ENCODE measurements at regions not wholly inside any gene's neighbourhood (a gene's known extent, or its start where the extent isn't known, plus 50 kb on each side); places are given as distances from the start of the nearest gene placed in this dataset.

DNA sequence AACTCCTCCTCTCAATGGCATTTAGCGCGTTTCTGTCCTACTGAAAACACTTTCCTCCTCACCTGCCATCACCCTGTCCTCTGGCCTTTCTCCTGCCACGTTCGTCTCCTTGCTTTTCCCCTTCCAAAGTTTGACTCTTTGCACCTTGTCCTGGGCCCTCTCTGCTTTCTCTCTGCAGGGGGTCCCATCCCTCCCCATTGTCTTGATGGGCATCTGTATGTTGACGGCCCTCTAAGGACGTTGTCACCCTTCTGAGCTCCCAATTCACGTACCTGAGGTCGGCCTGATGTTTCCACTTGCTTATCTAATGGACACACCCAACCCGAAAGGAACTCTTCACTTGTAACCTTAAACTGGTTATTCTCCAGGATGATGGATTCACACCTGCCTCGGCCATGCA lies 170.4 kb downstream of the WSCD1 start:
- DNase-seq (ENCODE audit: low spot score), result no peak
- H3K4me3 Mint-ChIP-seq (ENCODE audit: unreplicated experiment), result no peak overlapping the region
- H3K4me1 Mint-ChIP-seq (ENCODE audit: low read depth), result peaks cover 4% of the 10 kb centered on the region
- no peak overlapping the region for H3K27ac Mint-ChIP-seq (ENCODE audit: unreplicated experiment)
- TF ChIP-seq, protein P1, sequence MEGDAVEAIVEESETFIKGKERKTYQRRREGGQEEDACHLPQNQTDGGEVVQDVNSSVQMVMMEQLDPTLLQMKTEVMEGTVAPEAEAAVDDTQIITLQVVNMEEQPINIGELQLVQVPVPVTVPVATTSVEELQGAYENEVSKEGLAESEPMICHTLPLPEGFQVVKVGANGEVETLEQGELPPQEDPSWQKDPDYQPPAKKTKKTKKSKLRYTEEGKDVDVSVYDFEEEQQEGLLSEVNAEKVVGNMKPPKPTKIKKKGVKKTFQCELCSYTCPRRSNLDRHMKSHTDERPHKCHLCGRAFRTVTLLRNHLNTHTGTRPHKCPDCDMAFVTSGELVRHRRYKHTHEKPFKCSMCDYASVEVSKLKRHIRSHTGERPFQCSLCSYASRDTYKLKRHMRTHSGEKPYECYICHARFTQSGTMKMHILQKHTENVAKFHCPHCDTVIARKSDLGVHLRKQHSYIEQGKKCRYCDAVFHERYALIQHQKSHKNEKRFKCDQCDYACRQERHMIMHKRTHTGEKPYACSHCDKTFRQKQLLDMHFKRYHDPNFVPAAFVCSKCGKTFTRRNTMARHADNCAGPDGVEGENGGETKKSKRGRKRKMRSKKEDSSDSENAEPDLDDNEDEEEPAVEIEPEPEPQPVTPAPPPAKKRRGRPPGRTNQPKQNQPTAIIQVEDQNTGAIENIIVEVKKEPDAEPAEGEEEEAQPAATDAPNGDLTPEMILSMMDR (IDR thresholded peaks at IDR 0.05), result no peak
- peaks cover 2% of the 10 kb centered on the region for H3K36me3 Mint-ChIP-seq (ENCODE audit: low read depth)
- H3K27me3 Mint-ChIP-seq (ENCODE audit: low read depth), result peaks cover 68% of the 10 kb centered on the region
- no peaks in the 10 kb centered on the region for H3K9me3 Mint-ChIP-seq (ENCODE audit: low read depth)

DNA sequence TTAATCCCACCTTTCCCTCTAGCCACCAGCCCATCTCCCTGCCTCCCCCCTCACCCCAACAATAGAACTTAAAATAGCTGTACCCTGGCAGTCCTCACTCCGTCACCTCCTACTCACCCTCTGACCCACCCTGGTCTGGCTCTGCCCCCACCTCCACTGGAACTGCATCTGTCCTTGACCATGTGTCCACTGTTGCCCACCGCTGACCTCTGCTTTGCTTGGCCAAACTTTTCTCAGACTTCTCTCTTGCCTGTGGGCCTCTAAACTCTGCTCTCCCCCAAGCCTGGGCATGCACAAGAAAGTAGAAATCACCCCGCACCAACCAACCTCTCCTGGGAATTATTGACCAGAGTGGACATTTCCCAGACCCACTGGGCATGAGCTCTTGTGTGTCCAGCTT lies 169.8 kb downstream of the WSCD1 start:
- TF ChIP-seq, protein P1 (IDR thresholded peaks at IDR 0.05), result no peak
- no peaks in the 10 kb centered on the region for H3K9me3 Mint-ChIP-seq (ENCODE audit: low read depth)
- H3K27ac Mint-ChIP-seq (ENCODE audit: unreplicated experiment), result no peak overlapping the region
- H3K4me3 Mint-ChIP-seq (ENCODE audit: unreplicated experiment), result no peak overlapping the region
- DNase-seq (ENCODE audit: low spot score), result no peak
- peaks cover 4% of the 10 kb centered on the region for H3K4me1 Mint-ChIP-seq (ENCODE audit: low read depth)
- H3K27me3 Mint-ChIP-seq (ENCODE audit: low read depth), result peaks cover 68% of the 10 kb centered on the region
- H3K36me3 Mint-ChIP-seq (ENCODE audit: low read depth), result peaks cover 2% of the 10 kb centered on the region

DNA sequence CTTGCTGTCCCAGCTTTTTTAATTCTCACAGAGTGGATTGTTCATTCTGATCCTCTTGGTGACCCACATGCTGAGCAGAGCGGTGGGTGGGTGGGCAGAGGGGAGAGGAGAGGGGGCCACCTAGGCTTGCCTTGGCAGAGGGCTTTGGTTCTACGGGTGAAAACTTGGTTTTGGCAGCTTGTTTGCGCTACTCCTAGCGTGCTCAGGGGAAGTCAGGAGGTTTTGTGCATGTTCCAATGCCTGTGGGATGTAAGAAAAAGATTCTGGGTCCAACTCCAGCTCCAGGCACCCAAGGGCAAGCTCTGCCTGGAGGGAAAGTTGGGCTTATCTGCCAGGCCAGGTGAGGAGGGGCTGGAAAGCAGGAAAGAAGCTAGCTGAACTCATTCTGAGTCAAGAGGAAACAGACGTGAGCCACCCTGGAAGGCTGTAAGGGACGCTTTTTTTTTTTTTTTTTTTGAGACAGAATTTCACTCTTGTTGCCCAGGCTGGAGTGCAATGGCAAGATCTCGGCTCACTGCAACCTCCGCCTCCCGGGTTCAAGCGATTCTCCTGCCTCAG lies 169.1 kb downstream of the WSCD1 start:
- DNase-seq (ENCODE audit: low spot score), result no peak
- TF ChIP-seq, protein P1 (IDR thresholded peaks at IDR 0.05), result no peak
- peaks cover 4% of the 10 kb centered on the region for H3K4me1 Mint-ChIP-seq (ENCODE audit: low read depth)
- peaks cover 64% of the 10 kb centered on the region for H3K27me3 Mint-ChIP-seq (ENCODE audit: low read depth)
- H3K4me3 Mint-ChIP-seq (ENCODE audit: unreplicated experiment), result no peak overlapping the region
- H3K27ac Mint-ChIP-seq (ENCODE audit: unreplicated experiment), result no peak overlapping the region
- H3K36me3 Mint-ChIP-seq (ENCODE audit: low read depth), result peaks cover 2% of the 10 kb centered on the region
- H3K9me3 Mint-ChIP-seq (ENCODE audit: low read depth), result no peaks in the 10 kb centered on the region

DNA sequence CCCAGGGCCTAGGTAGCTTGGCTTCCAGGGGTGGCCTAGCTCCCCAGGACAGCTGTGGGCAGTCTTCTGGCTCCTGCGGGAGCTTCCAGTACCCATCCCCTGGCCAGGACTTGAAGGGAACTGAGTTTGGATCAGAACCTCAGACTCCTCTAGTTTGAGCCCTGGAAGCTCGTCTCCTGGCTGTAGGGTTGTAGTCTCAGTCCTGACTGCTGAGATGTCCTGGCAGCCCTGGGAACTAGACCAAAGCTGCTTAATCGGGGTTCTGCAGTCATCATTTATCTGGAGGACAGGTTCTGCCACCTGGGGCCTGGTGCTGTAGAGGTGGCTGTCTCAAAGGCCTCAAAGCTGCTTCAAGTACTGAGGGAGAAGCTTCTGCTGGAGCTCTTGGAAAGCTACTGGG lies 163.7 kb downstream of the WSCD1 start:
- Mint-ChIP-seq H3K4me1 (ENCODE audit: low read depth) (peaks cover 13% of the 10 kb centered on the region), H3K27ac (ENCODE audit: unreplicated experiment) (no peak overlapping the region), H3K4me3 (ENCODE audit: unreplicated experiment) (no peak overlapping the region), H3K36me3 (ENCODE audit: low read depth) (no peaks in the 10 kb centered on the region), H3K27me3 (ENCODE audit: low read depth) (peaks cover 38% of the 10 kb centered on the region), H3K9me3 (ENCODE audit: low read depth) (no peaks in the 10 kb centered on the region)
- DNase-seq (ENCODE audit: low spot score), result no peak
- TF ChIP-seq, protein P1 (IDR thresholded peaks at IDR 0.05), result no peak

DNA sequence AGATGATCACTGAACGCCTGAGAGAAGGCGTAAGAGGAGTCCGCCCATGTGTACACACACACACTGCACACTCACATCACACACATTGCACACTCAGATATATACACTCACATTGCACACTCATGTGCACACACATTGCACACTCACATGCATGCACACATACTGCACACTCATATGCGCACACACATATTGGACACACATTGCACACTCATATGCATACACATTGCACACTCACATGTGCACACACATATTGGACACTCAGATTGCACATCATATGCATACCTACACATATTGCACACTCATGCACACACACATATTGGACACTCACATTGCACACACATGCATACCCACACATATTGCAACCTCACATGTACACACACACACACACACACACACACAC lies 163.2 kb downstream of the WSCD1 start:
- Mint-ChIP-seq H3K4me1 (ENCODE audit: low read depth) (peaks cover 13% of the 10 kb centered on the region), H3K36me3 (ENCODE audit: low read depth) (no peaks in the 10 kb centered on the region), H3K9me3 (ENCODE audit: low read depth) (no peaks in the 10 kb centered on the region), H3K27ac (ENCODE audit: unreplicated experiment) (no peak overlapping the region), H3K4me3 (ENCODE audit: unreplicated experiment) (no peak overlapping the region), H3K27me3 (ENCODE audit: low read depth) (peaks cover 33% of the 10 kb centered on the region)
- DNase-seq (ENCODE audit: low spot score), result no peak
- TF ChIP-seq, protein P1 (IDR thresholded peaks at IDR 0.05), result no peak

Data from chondrocyte (in vitro differentiated cells).